Endodermal cell (in vitro differentiated cells): ENCODE measurements at regions not wholly inside any gene's neighbourhood (a gene's known extent, or its start where the extent isn't known, plus 50 kb on each side); places are given as distances from the start of the nearest gene placed in this dataset.

ENCODE experiments used
- DNase-seq: peaks from one replicate; pipeline ENCODE4 v3.0.0-alpha.2; 2017
- H3K27ac ChIP-seq: 2 replicates; pipeline ENCODE4 v1.5.1; 2013; ENCODE audit warnings: mild to moderate bottlenecking, low read depth, low read length, moderate library complexity
- H3K27me3 ChIP-seq: 2 replicates; pipeline ENCODE4 v1.6.1; 2013; ENCODE audit warnings: mild to moderate bottlenecking, low read length, moderate library complexity; ENCODE audit not compliant: insufficient read depth, control insufficient read depth, poor library complexity, severe bottlenecking
- H3K36me3 ChIP-seq: 2 replicates; pipeline ENCODE4 v1.7.0; 2013; ENCODE audit warnings: mild to moderate bottlenecking, low read length, moderate library complexity; ENCODE audit not compliant: control insufficient read depth, insufficient read depth
- H3K4me1 ChIP-seq: one replicate; pipeline ENCODE4 v1.7.0; 2013; ENCODE audit warnings: low read length; ENCODE audit not compliant: control insufficient read depth, insufficient read depth
- H3K4me3 ChIP-seq: 2 replicates; pipeline ENCODE4 v1.5.1; 2013; ENCODE audit warnings: mild to moderate bottlenecking, low read length, moderate library complexity
- H3K9ac ChIP-seq: 2 replicates; pipeline ENCODE4 v1.6.1; 2013; ENCODE audit warnings: mild to moderate bottlenecking, low read length, moderate library complexity; ENCODE audit not compliant: poor library complexity, severe bottlenecking; ENCODE audit errors: extremely low read depth
- H3K9me3 ChIP-seq: 2 replicates; pipeline ENCODE4 v1.6.1; 2013; ENCODE audit warnings: mild to moderate bottlenecking, low read length, moderate library complexity; ENCODE audit not compliant: control insufficient read depth
- H3K27ac Mint-ChIP-seq: 2 replicates; pipeline ENCODE4 v1.8.0; 2020; ENCODE audit warnings: mixed read lengths
- H3K27me3 Mint-ChIP-seq: 2 replicates; pipeline ENCODE4 v1.8.0; 2021; ENCODE audit warnings: mild to moderate bottlenecking, mixed read lengths; ENCODE audit not compliant: insufficient read depth
- H3K36me3 Mint-ChIP-seq: 2 replicates; pipeline ENCODE4 v1.8.0; 2020; ENCODE audit warnings: low read depth, mixed read lengths
- H3K4me1 Mint-ChIP-seq: 2 replicates; pipeline ENCODE4 v1.8.0; 2020; ENCODE audit warnings: mixed read lengths
- H3K4me3 Mint-ChIP-seq: 2 replicates; pipeline ENCODE4 v1.8.0; 2020; ENCODE audit warnings: mild to moderate bottlenecking, moderate library complexity, mixed read lengths
- H3K9me3 Mint-ChIP-seq: 2 replicates; pipeline ENCODE4 v1.8.0; 2020; ENCODE audit warnings: mild to moderate bottlenecking, mixed read lengths
- CTCF ChIP-seq: fragments of 200-600 bp; sonication (generic); conservative IDR thresholded peaks from 2 replicates; pipeline ENCODE4 v1.5.0; 2021; ENCODE audit warnings: antibody characterized with exemption, mild to moderate bottlenecking
- WGBS, 2 experiments: methylation state at CpG; one replicate each; pipeline versions ENCODE4 v1.1.5 to v1.1.7; 2013; ENCODE audit warnings: missing lambda C conversion rate in 2 of 2, mixed read lengths in 1 of 2; ENCODE audit not compliant: insufficient coverage in 1 of 2, insufficient read length in 1 of 2; 5-methylcytosine and 5-hydroxymethylcytosine counted together

GRCh38 chr1:82392946-82393345 lies 592.2 kb downstream of the ADGRL2 start:
- WGBS, 2 experiments: 91% methylated on average over 1 of the region's 1 CpG; no CpG with 5 or more reads in 1 of the 2 experiments
- Histone ChIP-seq H3K36me3 (no peaks in the 10 kb centered on the region), H3K4me3 (no peak overlapping the region), H3K9me3 (no peaks in the 10 kb centered on the region), H3K9ac (no peak overlapping the region), H3K4me1 (peaks cover 6% of the 10 kb centered on the region), H3K27ac (no peak overlapping the region), H3K27me3 (no peaks in the 10 kb centered on the region)
- Mint-ChIP-seq H3K27ac (no peak overlapping the region), H3K4me3 (no peak overlapping the region), H3K4me1 (peaks cover 20% of the 10 kb centered on the region), H3K27me3 (no peaks in the 10 kb centered on the region), H3K36me3 (no peaks in the 10 kb centered on the region), H3K9me3 (peaks cover 5% of the 10 kb centered on the region)
- TF ChIP-seq CTCF: no peak
- DNase-seq: no peak

- Histone ChIP-seq H3K9ac (no peak overlapping the region), H3K27ac (no peak overlapping the region), H3K27me3 (no peaks in the 10 kb centered on the region), H3K4me3 (no peak overlapping the region), H3K36me3 (no peaks in the 10 kb centered on the region), H3K9me3 (no peaks in the 10 kb centered on the region), H3K4me1 (peaks cover 6% of the 10 kb centered on the region)
- Mint-ChIP-seq H3K4me3 (no peak overlapping the region), H3K27ac (no peak overlapping the region), H3K9me3 (peaks cover 5% of the 10 kb centered on the region), H3K36me3 (no peaks in the 10 kb centered on the region), H3K27me3 (no peaks in the 10 kb centered on the region), H3K4me1 (peaks cover 20% of the 10 kb centered on the region)
- DNase-seq: no peak
- WGBS, 2 experiments: 94% methylated on average over 2 of the region's 2 CpGs; no CpG with 5 or more reads in 1 of the 2 experiments
- TF ChIP-seq CTCF: no peak
Measured at GRCh38 chr1:82392513-82392912, 591.8 kb downstream of the ADGRL2 start.

- H3K4me3 ChIP-seq: no peak overlapping the region
- H3K36me3 ChIP-seq: no peaks in the 10 kb centered on the region
- no peaks in the 10 kb centered on the region for H3K27me3 Mint-ChIP-seq
- H3K9me3 Mint-ChIP-seq: peaks cover 5% of the 10 kb centered on the region
- H3K4me3 Mint-ChIP-seq: no peak overlapping the region
- H3K9me3 ChIP-seq: no peaks in the 10 kb centered on the region
- peaks cover 18% of the 10 kb centered on the region for H3K4me1 Mint-ChIP-seq
- peaks cover 6% of the 10 kb centered on the region for H3K4me1 ChIP-seq
- TF ChIP-seq CTCF: no peak
- H3K27me3 ChIP-seq: no peaks in the 10 kb centered on the region
- H3K27ac ChIP-seq: no peak overlapping the region
- H3K9ac ChIP-seq: no peak overlapping the region
- H3K27ac Mint-ChIP-seq: no peak overlapping the region
- WGBS, 2 experiments: 93 to 100% methylated on average over 2 of the region's 2 CpGs
- DNase-seq: no peak
- no peaks in the 10 kb centered on the region for H3K36me3 Mint-ChIP-seq
Measured at GRCh38 chr1:82391712-82392111, 591.0 kb downstream of the ADGRL2 start.
